Activated B cell treated with CpG ODN at 0.5 μM for 24 hours (primary cell): ENCODE measurements at regions not wholly inside any gene's neighbourhood (a gene's known extent, or its start where the extent isn't known, plus 50 kb on each side); places are given as distances from the start of the nearest gene placed in this dataset.

Source experiments
- ATAC-seq: fragments of 200-7000 bp; cut with Tn5 transposase; one replicate; pipeline ENCODE4 v1.10.0; 2021; ENCODE audit warnings: low read depth, mild to moderate bottlenecking, moderate library complexity
- CTCF ChIA-PET: fragments of 350-600 bp; sonication (Branson Sonifier 250); formaldehyde crosslinking; loops from one replicate; lab custom pipeline; 2021; ENCODE audit warnings: antibody characterized with exemption; lab: Charles Lee
- POLR2A ChIA-PET: fragments of 350-600 bp; sonication (Branson Sonifier 250); formaldehyde crosslinking; loops from one replicate; lab custom pipeline; 2021; ENCODE audit warnings: antibody characterized with exemption; lab: Charles Lee
- DNase-seq: peaks from one replicate; pipeline ENCODE4 v3.0.0; 2022
- H3K27ac Mint-ChIP-seq: one replicate; pipeline ENCODE4 v1.8.0; 2020; ENCODE audit warnings: mixed read lengths
- H3K27me3 Mint-ChIP-seq: one replicate; pipeline ENCODE4 v1.8.0; 2021; ENCODE audit warnings: mixed read lengths
- H3K36me3 Mint-ChIP-seq: one replicate; pipeline ENCODE4 v1.8.0; 2021; ENCODE audit warnings: low read depth, mixed read lengths
- H3K4me1 Mint-ChIP-seq: one replicate; pipeline ENCODE4 v1.8.0; 2021; ENCODE audit warnings: mixed read lengths
- H3K4me3 Mint-ChIP-seq: one replicate; pipeline ENCODE4 v1.8.0; 2020; ENCODE audit warnings: mild to moderate bottlenecking, mixed read lengths
- H3K9me3 Mint-ChIP-seq: one replicate; pipeline ENCODE4 v1.8.0; 2020; ENCODE audit warnings: mixed read lengths
- intact Hi-C: fragments of 100-400 bp; cut with micrococcal nuclease; formaldehyde crosslinking; loops from one replicate; pipeline ENCODE4 v1.15.1; 2024
- TF ChIP-seq, protein P1 (sequence below): fragments of 200-600 bp; IDR thresholded peaks from one replicate; pipeline ENCODE4 v1.8.0; 2022; ENCODE audit warnings: antibody characterized with exemption, mild to moderate bottlenecking

GRCh38 chr11:21814169-21814568 is 378.7 kb upstream of the ANO5 start:
- Mint-ChIP-seq H3K4me3 (no peak overlapping the region), H3K27me3 (no peaks in the 10 kb centered on the region), H3K36me3 (no peaks in the 10 kb centered on the region), H3K4me1 (no peaks in the 10 kb centered on the region), H3K27ac (no peak overlapping the region), H3K9me3 (no peaks in the 10 kb centered on the region)
- CTCF ChIA-PET, result no interaction called here
- TF ChIP-seq, protein P1, sequence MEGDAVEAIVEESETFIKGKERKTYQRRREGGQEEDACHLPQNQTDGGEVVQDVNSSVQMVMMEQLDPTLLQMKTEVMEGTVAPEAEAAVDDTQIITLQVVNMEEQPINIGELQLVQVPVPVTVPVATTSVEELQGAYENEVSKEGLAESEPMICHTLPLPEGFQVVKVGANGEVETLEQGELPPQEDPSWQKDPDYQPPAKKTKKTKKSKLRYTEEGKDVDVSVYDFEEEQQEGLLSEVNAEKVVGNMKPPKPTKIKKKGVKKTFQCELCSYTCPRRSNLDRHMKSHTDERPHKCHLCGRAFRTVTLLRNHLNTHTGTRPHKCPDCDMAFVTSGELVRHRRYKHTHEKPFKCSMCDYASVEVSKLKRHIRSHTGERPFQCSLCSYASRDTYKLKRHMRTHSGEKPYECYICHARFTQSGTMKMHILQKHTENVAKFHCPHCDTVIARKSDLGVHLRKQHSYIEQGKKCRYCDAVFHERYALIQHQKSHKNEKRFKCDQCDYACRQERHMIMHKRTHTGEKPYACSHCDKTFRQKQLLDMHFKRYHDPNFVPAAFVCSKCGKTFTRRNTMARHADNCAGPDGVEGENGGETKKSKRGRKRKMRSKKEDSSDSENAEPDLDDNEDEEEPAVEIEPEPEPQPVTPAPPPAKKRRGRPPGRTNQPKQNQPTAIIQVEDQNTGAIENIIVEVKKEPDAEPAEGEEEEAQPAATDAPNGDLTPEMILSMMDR, result no peak
- no peak for ATAC-seq
- no peak for DNase-seq
- POLR2A ChIA-PET, result no interaction called here
- intact Hi-C loops, result no loop called here

- H3K27ac Mint-ChIP-seq, result no peak overlapping the region
- TF ChIP-seq, protein P1, result no peak
- DNase-seq, result no peak
- CTCF ChIA-PET, result no interaction called here
- intact Hi-C loops, result no loop called here
- no peaks in the 10 kb centered on the region for H3K27me3 Mint-ChIP-seq
- POLR2A ChIA-PET, result no interaction called here
- no peak for ATAC-seq
- H3K36me3 Mint-ChIP-seq, result no peaks in the 10 kb centered on the region
- H3K9me3 Mint-ChIP-seq, result no peaks in the 10 kb centered on the region
- H3K4me1 Mint-ChIP-seq, result no peaks in the 10 kb centered on the region
- H3K4me3 Mint-ChIP-seq, result no peak overlapping the region
Measured at GRCh38 chr11:21817696-21818095, 375.2 kb upstream of the ANO5 start.

DNA sequence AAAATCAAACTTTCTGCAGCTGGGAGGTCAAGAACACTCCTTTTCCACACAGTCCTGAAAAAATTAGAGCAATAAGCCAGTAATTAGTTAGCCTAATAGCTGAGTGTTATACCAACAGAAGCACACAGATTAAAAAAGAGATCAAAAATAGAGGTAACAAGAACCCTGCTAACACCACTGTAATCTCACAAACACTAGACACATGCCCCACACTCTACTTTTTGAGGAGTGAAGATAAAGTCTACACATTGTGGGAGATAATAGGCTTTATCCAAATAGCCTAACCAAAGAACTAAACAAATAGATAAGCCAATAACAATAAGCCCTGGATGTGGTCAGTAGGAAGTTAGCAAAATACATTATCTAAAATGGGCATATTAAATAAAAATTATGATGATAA is 372.7 kb upstream of the ANO5 start:
- ChIA-PET POLR2A (no interaction called here), CTCF (no interaction called here)
- ATAC-seq, result no peak
- no peaks in the 10 kb centered on the region for H3K27me3 Mint-ChIP-seq
- TF ChIP-seq, protein P1, result no peak
- no peak overlapping the region for H3K4me3 Mint-ChIP-seq
- no peak for DNase-seq
- no peaks in the 10 kb centered on the region for H3K4me1 Mint-ChIP-seq
- intact Hi-C loops, result no loop called here
- no peaks in the 10 kb centered on the region for H3K9me3 Mint-ChIP-seq
- H3K27ac Mint-ChIP-seq, result no peak overlapping the region
- H3K36me3 Mint-ChIP-seq, result no peaks in the 10 kb centered on the region

GRCh38 chr11:21825127-21825526 is 367.8 kb upstream of the ANO5 start:
- no peak for DNase-seq

DNA sequence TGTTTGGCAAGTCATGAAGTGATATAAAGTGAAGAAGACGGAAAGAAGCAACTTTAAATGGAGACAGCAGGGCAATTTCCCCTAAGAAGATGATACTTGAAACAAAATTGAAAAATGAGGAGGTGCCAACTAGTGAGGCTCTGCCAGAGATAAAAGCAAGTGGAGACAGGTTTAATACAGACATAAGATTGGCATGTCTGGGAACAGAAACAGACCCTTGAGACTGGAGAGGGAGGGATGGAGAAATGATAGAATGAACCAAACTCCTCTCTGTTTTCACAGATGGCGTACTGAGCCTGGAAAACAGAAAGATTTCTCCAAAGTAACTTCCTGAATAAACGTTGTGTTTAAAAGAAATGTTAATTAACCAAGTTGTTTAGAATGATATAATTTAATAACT is 354.5 kb upstream of the ANO5 start:
- ChIA-PET POLR2A (no interaction called here), CTCF (no interaction called here)
- TF ChIP-seq, protein P1, result no peak
- no peaks in the 10 kb centered on the region for H3K36me3 Mint-ChIP-seq
- intact Hi-C loops, result no loop called here
- DNase-seq, result no peak
- no peak for ATAC-seq
- H3K27ac Mint-ChIP-seq, result no peak overlapping the region
- no peak overlapping the region for H3K4me3 Mint-ChIP-seq
- no peaks in the 10 kb centered on the region for H3K4me1 Mint-ChIP-seq
- peaks cover 4% of the 10 kb centered on the region for H3K9me3 Mint-ChIP-seq
- no peaks in the 10 kb centered on the region for H3K27me3 Mint-ChIP-seq

More at GRCh38 chr11:21825127-21825526, 367.8 kb upstream of the ANO5 start:
- intact Hi-C loops, result no loop called here
- no peak for ATAC-seq
- no peaks in the 10 kb centered on the region for H3K27me3 Mint-ChIP-seq
- TF ChIP-seq, protein P1, result no peak
- CTCF ChIA-PET, result no interaction called here
- POLR2A ChIA-PET, result no interaction called here
- H3K4me1 Mint-ChIP-seq, result no peaks in the 10 kb centered on the region
- no peak overlapping the region for H3K4me3 Mint-ChIP-seq
- no peak overlapping the region for H3K27ac Mint-ChIP-seq
- H3K9me3 Mint-ChIP-seq, result peaks cover 2% of the 10 kb centered on the region
- no peaks in the 10 kb centered on the region for H3K36me3 Mint-ChIP-seq
